ENCODE measurements at regions not wholly inside any gene's neighbourhood (a gene's known extent, or its start where the extent isn't known, plus 50 kb on each side); places are given as distances from the start of the nearest gene placed in this dataset.
A peak's percentile ranks its signal among the peaks of the same experiment; 100 is the strongest.

GRCh38 chr3:118127992-118128391 is 906.7 kb downstream of the IGSF11 start:
- H2AFZ ChIP-seq (ENCODE audit: low read length) = no peak overlapping the region
- no peak overlapping the region for H3K9ac ChIP-seq (ENCODE audit: low read depth, low read length, poor library complexity)
- no peaks in the 10 kb centered on the region for H3K27me3 ChIP-seq (ENCODE audit: control insufficient read depth in 3 of 3, insufficient read depth in 3 of 3, low read depth in 1 of 3, low read length in 3 of 3)
- H3K36me3 ChIP-seq (replicated peaks in 1 of 2; ENCODE audit: control insufficient read depth in 2 of 2, insufficient read depth in 2 of 2, low read length in 2 of 2) = no peaks in the 10 kb centered on the region
- no peak overlapping the region for H3K27ac ChIP-seq (replicated peaks; ENCODE audit: low read length)
- H3K4me2 ChIP-seq (ENCODE audit: insufficient read depth, low read length, poor library complexity, severe bottlenecking) = no peak overlapping the region
- H3K4me3 ChIP-seq (ENCODE audit: low read length in 2 of 2) = no peak overlapping the region
- H2BK5ac ChIP-seq (ENCODE audit: low read length) = no peak overlapping the region
- no peaks in the 10 kb centered on the region for H3K9me3 ChIP-seq (replicated peaks in 1 of 2; ENCODE audit: control insufficient read depth in 2 of 2, insufficient read depth in 1 of 2, low read depth in 1 of 2, low read length in 2 of 2)
- no peak overlapping the region for H3K14ac ChIP-seq (ENCODE audit: low read length)
- H2BK120ac ChIP-seq (ENCODE audit: low read depth, low read length) = no peak overlapping the region
- H3K4me1 ChIP-seq (ENCODE audit: control insufficient read depth in 2 of 2, insufficient read depth in 1 of 2, low read depth in 1 of 2, low read length in 2 of 2) = no peaks in the 10 kb centered on the region
- H3K18ac ChIP-seq (ENCODE audit: low read length) = no peak overlapping the region
- H4K91ac ChIP-seq (ENCODE audit: low read depth, low read length, poor library complexity) = no peak overlapping the region
- H3K23ac ChIP-seq (ENCODE audit: low read depth, low read length, poor library complexity) = no peak overlapping the region
- H2BK15ac ChIP-seq (ENCODE audit: low read length) = no peak overlapping the region
- no peaks in the 10 kb centered on the region for H3K79me1 ChIP-seq (ENCODE audit: low read depth, low read length)
- H4K8ac ChIP-seq (ENCODE audit: low read depth, low read length) = no peak overlapping the region
- no peak overlapping the region for H2AK5ac ChIP-seq (ENCODE audit: low read depth, low read length)
- no peak overlapping the region for H2BK12ac ChIP-seq (ENCODE audit: low read length)
- no peak overlapping the region for H3K4ac ChIP-seq (ENCODE audit: low read length)
- DNase-seq (ENCODE audit: low spot score) = no peak
- WGBS, 2 donors (ENCODE audit: extremely low coverage in 2 of 2, insufficient read length in 2 of 2, insufficient replicate concordance in 1 of 2) = no CpG with 5 or more reads among the region's 1 CpG

DNA sequence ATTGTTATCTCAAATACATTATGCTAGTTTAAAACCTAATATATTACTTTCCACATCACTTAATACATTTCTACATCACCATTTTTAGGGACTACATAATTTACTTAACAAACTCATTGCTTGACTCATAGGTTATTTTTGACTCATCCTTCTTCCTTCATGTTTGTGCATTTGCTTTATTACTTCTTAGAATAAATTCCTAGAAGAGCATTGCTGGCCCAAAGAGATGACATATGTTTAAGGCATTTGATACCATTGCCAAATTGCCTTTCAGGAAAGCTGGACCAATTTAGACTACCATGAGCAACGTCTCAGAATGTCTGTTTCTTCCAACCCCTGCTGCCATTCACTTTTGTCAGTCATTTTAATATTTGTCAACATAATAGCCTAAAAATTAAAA is 905.8 kb downstream of the IGSF11 start:
- Histone ChIP-seq H3K27ac (replicated peaks; ENCODE audit: low read length) (no peak overlapping the region), H2BK12ac (ENCODE audit: low read length) (no peak overlapping the region), H2AK5ac (ENCODE audit: low read depth, low read length) (no peak overlapping the region), H3K9me3 (replicated peaks in 1 of 2; ENCODE audit: control insufficient read depth in 2 of 2, insufficient read depth in 1 of 2, low read depth in 1 of 2, low read length in 2 of 2) (no peaks in the 10 kb centered on the region), H3K9ac (ENCODE audit: low read depth, low read length, poor library complexity) (no peak overlapping the region), H3K4me3 (ENCODE audit: low read length in 2 of 2) (no peak overlapping the region), H4K8ac (ENCODE audit: low read depth, low read length) (no peak overlapping the region), H4K91ac (ENCODE audit: low read depth, low read length, poor library complexity) (no peak overlapping the region), H3K36me3 (replicated peaks in 1 of 2; ENCODE audit: control insufficient read depth in 2 of 2, insufficient read depth in 2 of 2, low read length in 2 of 2) (no peaks in the 10 kb centered on the region), H3K18ac (ENCODE audit: low read length) (no peak overlapping the region), H2BK5ac (ENCODE audit: low read length) (no peak overlapping the region), H2BK15ac (ENCODE audit: low read length) (no peak overlapping the region), H2AFZ (ENCODE audit: low read length) (no peak overlapping the region), H3K79me1 (ENCODE audit: low read depth, low read length) (no peaks in the 10 kb centered on the region), H3K27me3 (ENCODE audit: control insufficient read depth in 3 of 3, insufficient read depth in 3 of 3, low read depth in 1 of 3, low read length in 3 of 3) (no peaks in the 10 kb centered on the region), H3K4me1 (ENCODE audit: control insufficient read depth in 2 of 2, insufficient read depth in 1 of 2, low read depth in 1 of 2, low read length in 2 of 2) (no peaks in the 10 kb centered on the region), H3K23ac (ENCODE audit: low read depth, low read length, poor library complexity) (no peak overlapping the region), H3K4ac (ENCODE audit: low read length) (no peak overlapping the region), H3K4me2 (ENCODE audit: insufficient read depth, low read length, poor library complexity, severe bottlenecking) (no peak overlapping the region), H3K14ac (ENCODE audit: low read length) (no peak overlapping the region), H2BK120ac (ENCODE audit: low read depth, low read length) (no peak overlapping the region)
- no CpG with 5 or more reads among the region's 1 CpG for WGBS, 2 donors (ENCODE audit: extremely low coverage in 2 of 2, insufficient read length in 2 of 2, insufficient replicate concordance in 1 of 2)
- no peak for DNase-seq (ENCODE audit: low spot score)

DNA sequence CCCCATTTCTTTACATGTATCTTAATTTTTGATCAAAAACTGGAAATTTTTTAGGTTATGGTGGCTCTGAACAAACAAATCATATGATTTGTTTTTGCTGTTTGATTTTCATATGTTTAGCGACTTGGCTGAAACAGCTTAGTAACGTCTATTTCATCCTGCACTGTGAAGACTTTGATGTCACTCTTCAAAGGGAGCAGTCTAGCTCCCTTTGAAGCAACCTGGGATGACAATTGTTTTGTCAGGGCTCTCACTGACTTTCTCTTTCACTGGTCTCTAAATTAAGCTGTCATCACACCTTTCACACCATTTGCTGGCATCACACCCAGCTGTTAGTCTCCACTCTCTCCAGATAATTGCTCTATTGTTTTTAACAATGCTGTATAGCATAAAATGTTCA is 896.9 kb downstream of the IGSF11 start:
- H3K4me1 ChIP-seq (ENCODE audit: control insufficient read depth in 2 of 2, insufficient read depth in 1 of 2, low read depth in 1 of 2, low read length in 2 of 2) = no peaks in the 10 kb centered on the region
- no CpG with 5 or more reads among the region's 2 CpGs for WGBS, 2 donors (ENCODE audit: extremely low coverage in 2 of 2, insufficient read length in 2 of 2, insufficient replicate concordance in 1 of 2)
- no peak overlapping the region for H4K8ac ChIP-seq (ENCODE audit: low read depth, low read length)
- no peak overlapping the region for H4K91ac ChIP-seq (ENCODE audit: low read depth, low read length, poor library complexity)
- no peaks in the 10 kb centered on the region for H3K79me1 ChIP-seq (ENCODE audit: low read depth, low read length)
- H3K9ac ChIP-seq (ENCODE audit: low read depth, low read length, poor library complexity) = no peak overlapping the region
- H2BK12ac ChIP-seq (ENCODE audit: low read length) = no peak overlapping the region
- no peak overlapping the region for H3K4ac ChIP-seq (ENCODE audit: low read length)
- no peak overlapping the region for H3K14ac ChIP-seq (ENCODE audit: low read length)
- H2AFZ ChIP-seq (ENCODE audit: low read length) = no peak overlapping the region
- no peak overlapping the region for H2BK120ac ChIP-seq (ENCODE audit: low read depth, low read length)
- no peak overlapping the region for H2AK5ac ChIP-seq (ENCODE audit: low read depth, low read length)
- no peak overlapping the region for H2BK15ac ChIP-seq (ENCODE audit: low read length)
- no peak overlapping the region for H3K23ac ChIP-seq (ENCODE audit: low read depth, low read length, poor library complexity)
- H3K18ac ChIP-seq (ENCODE audit: low read length) = no peak overlapping the region
- no peaks in the 10 kb centered on the region for H3K27me3 ChIP-seq (ENCODE audit: control insufficient read depth in 3 of 3, insufficient read depth in 3 of 3, low read depth in 1 of 3, low read length in 3 of 3)
- no peak for DNase-seq (ENCODE audit: low spot score)
- no peak overlapping the region for H3K4me3 ChIP-seq (ENCODE audit: low read length in 2 of 2)
- no peak overlapping the region for H3K4me2 ChIP-seq (ENCODE audit: insufficient read depth, low read length, poor library complexity, severe bottlenecking)
- H3K27ac ChIP-seq (replicated peaks; ENCODE audit: low read length) = no peak overlapping the region
- no peak overlapping the region for H2BK5ac ChIP-seq (ENCODE audit: low read length)
- no peaks in the 10 kb centered on the region for H3K36me3 ChIP-seq (replicated peaks in 1 of 2; ENCODE audit: control insufficient read depth in 2 of 2, insufficient read depth in 2 of 2, low read length in 2 of 2)
- H3K9me3 ChIP-seq (replicated peaks in 1 of 2; ENCODE audit: control insufficient read depth in 2 of 2, insufficient read depth in 1 of 2, low read depth in 1 of 2, low read length in 2 of 2) = no peaks in the 10 kb centered on the region

- no peaks in the 10 kb centered on the region for H3K36me3 ChIP-seq (replicated peaks in 1 of 2; ENCODE audit: control insufficient read depth in 2 of 2, insufficient read depth in 2 of 2, low read length in 2 of 2)
- no peak overlapping the region for H2AK5ac ChIP-seq (ENCODE audit: low read depth, low read length)
- no peak overlapping the region for H3K4ac ChIP-seq (ENCODE audit: low read length)
- H2BK120ac ChIP-seq (ENCODE audit: low read depth, low read length) = no peak overlapping the region
- H2BK15ac ChIP-seq (ENCODE audit: low read length) = no peak overlapping the region
- peak overlapping the region; percentile 17 for H4K8ac ChIP-seq (ENCODE audit: low read depth, low read length)
- peaks cover 0 to 2% of the 10 kb centered on the region in 2 donors for H3K9me3 ChIP-seq (replicated peaks in 1 of 2; ENCODE audit: control insufficient read depth in 2 of 2, insufficient read depth in 1 of 2, low read depth in 1 of 2, low read length in 2 of 2)
- H3K4me3 ChIP-seq (ENCODE audit: low read length in 2 of 2) = no peak overlapping the region
- H3K27ac ChIP-seq (replicated peaks; ENCODE audit: low read length) = no peak overlapping the region
- no peak overlapping the region for H4K91ac ChIP-seq (ENCODE audit: low read depth, low read length, poor library complexity)
- no peaks in the 10 kb centered on the region for H3K79me1 ChIP-seq (ENCODE audit: low read depth, low read length)
- no peak overlapping the region for H2BK12ac ChIP-seq (ENCODE audit: low read length)
- no peak overlapping the region for H2AFZ ChIP-seq (ENCODE audit: low read length)
- H3K18ac ChIP-seq (ENCODE audit: low read length) = peak overlapping the region; percentile 87
- H3K4me1 ChIP-seq (ENCODE audit: control insufficient read depth in 2 of 2, insufficient read depth in 1 of 2, low read depth in 1 of 2, low read length in 2 of 2) = no peaks in the 10 kb centered on the region
- H3K23ac ChIP-seq (ENCODE audit: low read depth, low read length, poor library complexity) = no peak overlapping the region
- no peak overlapping the region for H3K9ac ChIP-seq (ENCODE audit: low read depth, low read length, poor library complexity)
- DNase-seq (ENCODE audit: low spot score) = no peak
- no CpG with 5 or more reads among the region's 4 CpGs for WGBS, 2 donors (ENCODE audit: extremely low coverage in 2 of 2, insufficient read length in 2 of 2, insufficient replicate concordance in 1 of 2)
- no peaks in the 10 kb centered on the region for H3K27me3 ChIP-seq (ENCODE audit: control insufficient read depth in 3 of 3, insufficient read depth in 3 of 3, low read depth in 1 of 3, low read length in 3 of 3)
- H3K14ac ChIP-seq (ENCODE audit: low read length) = peak overlapping the region; percentile 4
- no peak overlapping the region for H2BK5ac ChIP-seq (ENCODE audit: low read length)
- H3K4me2 ChIP-seq (ENCODE audit: insufficient read depth, low read length, poor library complexity, severe bottlenecking) = no peak overlapping the region
These were observed 889.7 kb downstream of the IGSF11 start for GRCh38 chr3:118144919-118145318.

Data from neuronal stem cell (in vitro differentiated cells).